H1 (cell line): ENCODE measurements at regions not wholly inside any gene's neighbourhood (a gene's known extent, or its start where the extent isn't known, plus 50 kb on each side); places are given as distances from the start of the nearest gene placed in this dataset.

ENCODE experiments used
- CTCF ChIA-PET: fragments of 300-600 bp; sonication (Branson Sonifier 250); formaldehyde crosslinking; loops from one replicate; lab custom pipeline; 2021; ENCODE audit not compliant: partially characterized antibody; lab: Charles Lee
- POLR2A ChIA-PET: fragments of 300-600 bp; sonication (Branson Sonifier 250); formaldehyde crosslinking; loops from one replicate; lab custom pipeline; 2021; ENCODE audit warnings: inconsistent platforms; ENCODE audit not compliant: partially characterized antibody; lab: Charles Lee
- DNase-seq, 2 experiments: peaks; one replicate each; pipeline versions ENCODE4 v3.0.0 to v3.0.0-alpha.2; 2010 to 2022; ENCODE audit warnings: low spot score in 2 of 2, low read depth in 1 of 2, mixed read lengths in 1 of 2
- FAIRE-seq: peaks from 2 replicates; lab custom pipeline; 2011; peaks lifted over from hg19 to GRCh38; lab: Jason Lieb, UNC
- H2AFZ ChIP-seq: 2 replicates; pipeline ENCODE4 v1.8.1; 2012; ENCODE audit warnings: low read length, inconsistent platforms
- H2AK5ac ChIP-seq: 2 replicates; pipeline ENCODE4 v1.6.1; 2013; ENCODE audit warnings: low read depth, low read length
- H2BK120ac ChIP-seq: replicated peaks from 2 replicates; pipeline ENCODE3; 2013; ENCODE audit warnings: low read depth, low read length, inconsistent platforms
- H2BK12ac ChIP-seq: 2 replicates; pipeline ENCODE4 v1.6.1; 2013; ENCODE audit warnings: low read depth, low read length
- H2BK15ac ChIP-seq: 2 replicates; pipeline ENCODE4 v1.6.1; 2013; ENCODE audit warnings: low read length
- H2BK20ac ChIP-seq: 2 replicates; pipeline ENCODE4 v1.6.1; 2013; ENCODE audit warnings: low read length
- H2BK5ac ChIP-seq: 2 replicates; pipeline ENCODE4 v1.6.1; 2013; ENCODE audit warnings: low read depth, low read length
- H3K14ac ChIP-seq: 2 replicates; pipeline ENCODE4 v1.6.1; 2013; ENCODE audit warnings: inconsistent platforms; ENCODE audit not compliant: insufficient read length
- H3K18ac ChIP-seq: 2 replicates; pipeline ENCODE4 v1.6.1; 2013; ENCODE audit warnings: low read length; ENCODE audit errors: extremely low read depth
- H3K23ac ChIP-seq: 2 replicates; pipeline ENCODE4 v1.6.1; 2013; ENCODE audit warnings: inconsistent platforms; ENCODE audit not compliant: insufficient read length
- H3K23me2 ChIP-seq: 2 replicates; pipeline ENCODE4 v1.6.1; 2013; ENCODE audit warnings: low read depth, low read length
- H3K27ac ChIP-seq: 2 replicates; pipeline ENCODE4 v1.6.1; 2011; ENCODE audit warnings: low read depth, low read length, inconsistent platforms
- H3K27me3 ChIP-seq, 4 experiments: replicated peaks in 1 of 4; 1 replicate in 1 of 4; 2 replicates in 3 of 4; pipeline versions ENCODE4 v1.6.1 to v1.8.1; 2011 to 2013; ENCODE audit warnings: low read length in 3 of 4, mild to moderate bottlenecking in 3 of 4, inconsistent platforms in 2 of 4, mixed read lengths in 2 of 4, moderate library complexity in 1 of 4; ENCODE audit not compliant: control insufficient read depth in 3 of 4, insufficient read depth in 3 of 4; ENCODE audit errors: extremely low read depth in 1 of 4
- H3K36me3 ChIP-seq, 4 experiments: 2 replicates each; pipeline versions ENCODE4 v1.6.1 to v1.8.1; 2011 to 2013; ENCODE audit warnings: mild to moderate bottlenecking in 4 of 4, low read length in 3 of 4, moderate library complexity in 2 of 4, control low read depth in 1 of 4, inconsistent platforms in 1 of 4; ENCODE audit not compliant: insufficient read depth in 4 of 4, control insufficient read depth in 2 of 4
- H3K4ac ChIP-seq: replicated peaks from 2 replicates; pipeline ENCODE3; 2013; ENCODE audit warnings: low read length, low read depth, mixed read lengths, inconsistent platforms; ENCODE audit not compliant: insufficient read length
- H3K4me1 ChIP-seq, 4 experiments: replicated peaks in 1 of 4; 1 replicate in 1 of 4; 2 replicates in 3 of 4; pipeline versions ENCODE4 v1.6.1 to v1.8.1; 2011 to 2013; ENCODE audit warnings: low read length in 3 of 4, inconsistent platforms in 2 of 4, mixed read lengths in 1 of 4; ENCODE audit not compliant: insufficient read depth in 4 of 4, control insufficient read depth in 3 of 4
- H3K4me2 ChIP-seq, 2 experiments: 2 replicates each; pipeline versions ENCODE4 v1.6.1 to v1.8.1; 2011 to 2013; ENCODE audit warnings: low read depth in 2 of 2, low read length in 2 of 2, control low read depth in 1 of 2, inconsistent platforms in 1 of 2, mild to moderate bottlenecking in 1 of 2; ENCODE audit not compliant: insufficient read depth in 1 of 2
- H3K4me3 ChIP-seq, 4 experiments: fragments of 200-600, 300-600 bp in 1 of 4; sonication (generic), shearing (Covaris generic), sonication (Bioruptor Twin) in 1 of 4; 2 replicates each; pipeline versions ENCODE4 v1.5.1 to v1.8.1; 2011 to 2016; ENCODE audit warnings: low read length in 4 of 4, low read depth in 3 of 4, control low read depth in 2 of 4, inconsistent platforms in 2 of 4, mild to moderate bottlenecking in 2 of 4, mixed read lengths in 1 of 4, moderate library complexity in 1 of 4; ENCODE audit not compliant: insufficient read depth in 2 of 4; ENCODE audit errors: extremely low read depth in 1 of 4
- H3K56ac ChIP-seq: replicated peaks from 2 replicates; pipeline ENCODE3; 2013; ENCODE audit warnings: low read depth, mild to moderate bottlenecking, mixed read lengths, low read length, inconsistent platforms; ENCODE audit not compliant: insufficient read length
- H3K79me1 ChIP-seq: 2 replicates; pipeline ENCODE4 v1.6.1; 2013; ENCODE audit warnings: low read depth, low read length, control low read depth
- H3K79me2 ChIP-seq, 2 experiments: 2 replicates each; pipeline versions ENCODE4 v1.6.1 to v1.8.1; 2012 to 2013; ENCODE audit warnings: low read length in 2 of 2, mild to moderate bottlenecking in 2 of 2, inconsistent platforms in 1 of 2; ENCODE audit not compliant: insufficient read depth in 2 of 2, control insufficient read depth in 1 of 2
- H3K9ac ChIP-seq, 4 experiments: replicated peaks in 1 of 4; 1 replicate in 1 of 4; 2 replicates in 3 of 4; pipeline versions ENCODE4 v1.6.1 to v1.8.1; 2011 to 2013; ENCODE audit warnings: low read depth in 3 of 4, low read length in 3 of 4, control low read depth in 2 of 4, mild to moderate bottlenecking in 2 of 4, moderate library complexity in 2 of 4, inconsistent platforms in 1 of 4; ENCODE audit errors: extremely low read depth in 1 of 4
- H3K9me3 ChIP-seq, 2 experiments: 2 replicates each; pipeline versions ENCODE4 v1.6.1 to v1.8.1; 2012 to 2013; ENCODE audit warnings: mild to moderate bottlenecking in 2 of 2, moderate library complexity in 2 of 2, control low read depth in 1 of 2, inconsistent platforms in 1 of 2, low read depth in 1 of 2, low read length in 1 of 2, mixed read lengths in 1 of 2; ENCODE audit not compliant: insufficient read depth in 2 of 2
- H4K20me1 ChIP-seq, 2 experiments: replicated peaks in 1 of 2; 2 replicates each; pipeline versions ENCODE3 to v1.8.1; 2011 to 2013; ENCODE audit warnings: inconsistent platforms in 2 of 2, low read length in 2 of 2, mild to moderate bottlenecking in 1 of 2; ENCODE audit not compliant: insufficient read depth in 2 of 2, control insufficient read depth in 1 of 2
- H4K5ac ChIP-seq: 2 replicates; pipeline ENCODE4 v1.6.1; 2013; ENCODE audit warnings: low read length, low read depth, mixed read lengths, inconsistent platforms; ENCODE audit not compliant: insufficient read length
- H4K8ac ChIP-seq: 2 replicates; pipeline ENCODE4 v1.8.0; 2013; ENCODE audit warnings: mild to moderate bottlenecking, moderate library complexity, low read length, inconsistent platforms; ENCODE audit not compliant: insufficient read depth; ENCODE audit errors: extremely low read depth
- H4K91ac ChIP-seq: replicated peaks from 2 replicates; pipeline ENCODE3; 2013; ENCODE audit warnings: low read length, mixed read lengths, inconsistent platforms; ENCODE audit not compliant: insufficient read length
- BACH1 ChIP-seq: IDR thresholded peaks from 2 replicates; pipeline ENCODE4 v1.6.1; 2012; ENCODE audit warnings: low read length, improper control_type of control experiment
- CBX8 ChIP-seq: fragments of 300-800, 300-1000 bp; sonication (generic); IDR thresholded peaks from 2 replicates; pipeline ENCODE4 v1.7.1; 2016; ENCODE audit warnings: low read depth, low read length, borderline replicate concordance
- CTBP2 ChIP-seq: IDR thresholded peaks from 2 replicates; pipeline ENCODE4 v1.7.0; 2011; ENCODE audit warnings: borderline replicate concordance, mild to moderate bottlenecking, moderate library complexity, mixed read lengths, low read length; ENCODE audit not compliant: insufficient read depth, insufficient read length
- EGR1 ChIP-seq: IDR thresholded peaks from 2 replicates; pipeline ENCODE4 v1.6.1; 2011; ENCODE audit warnings: low read depth, low read length, borderline replicate concordance
- NANOG ChIP-seq: IDR thresholded peaks from 2 replicates; pipeline ENCODE4 v1.6.1; 2011; ENCODE audit warnings: low read length, low read depth, mild to moderate bottlenecking, inconsistent platforms; ENCODE audit not compliant: insufficient read depth, poor library complexity, severe bottlenecking
- SP2 ChIP-seq: IDR thresholded peaks from 2 replicates; pipeline ENCODE4 v1.6.1; 2012; ENCODE audit warnings: mild to moderate bottlenecking, low read length, inconsistent platforms
- SUZ12 ChIP-seq: fragments of 200-600 bp; sonication (generic); IDR thresholded peaks from 2 replicates; pipeline ENCODE4 v1.6.1; 2012; ENCODE audit warnings: mild to moderate bottlenecking, inconsistent platforms, low read length, moderate library complexity, mixed read lengths
- TAF7 ChIP-seq: optimal IDR thresholded peaks from 2 replicates; pipeline ENCODE3; 2011; ENCODE audit warnings: low read depth, mild to moderate bottlenecking, inconsistent platforms, low read length, moderate library complexity, borderline replicate concordance
- WGBS, 2 experiments: shearing (Covaris generic) in 1 of 2; methylation state at CpG; one replicate each; pipeline versions ENCODE4 v1.1.6 to v1.1.7; 2013 to 2015; ENCODE audit warnings: low lambda C conversion rate in 2 of 2, mixed read lengths in 2 of 2, inconsistent platforms in 1 of 2, low coverage in 1 of 2, missing lambda C conversion rate in 1 of 2; ENCODE audit not compliant: insufficient replicate concordance in 2 of 2, insufficient coverage in 1 of 2, insufficient read length in 1 of 2; ENCODE audit errors: extremely low coverage in 1 of 2, missing lambda C conversion rate in 1 of 2; 5-methylcytosine and 5-hydroxymethylcytosine counted together
- TF ChIP-seq, protein P1 (sequence below): IDR thresholded peaks from 2 replicates; pipeline ENCODE4 v1.6.1; 2012; ENCODE audit warnings: low read length, inconsistent platforms
- TF ChIP-seq, protein P2 (sequence below): IDR thresholded peaks from 2 replicates; pipeline ENCODE4 v1.6.1; 2011; ENCODE audit warnings: low read depth, mild to moderate bottlenecking, low read length; ENCODE audit not compliant: insufficient read depth

DNA sequence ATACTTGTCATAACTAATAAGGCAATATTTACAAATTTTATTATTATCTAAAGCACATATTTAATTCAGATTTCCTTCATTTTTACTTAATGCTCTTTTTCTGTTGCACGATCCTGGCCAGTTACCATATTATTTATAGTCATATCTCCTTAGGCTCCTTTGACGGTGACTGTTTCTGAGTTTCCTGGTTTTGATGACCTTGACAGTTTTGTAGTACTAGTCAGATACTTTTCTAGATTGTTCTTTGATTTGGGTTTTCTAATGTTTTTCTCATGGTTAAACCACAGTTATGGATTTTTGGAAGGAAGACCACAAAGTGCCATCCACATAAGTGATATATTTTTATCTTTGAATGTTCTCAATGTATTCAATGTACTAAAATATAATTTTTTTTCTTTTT lies 171.0 kb upstream of the NANOGP8 start:
- no peak overlapping the region for H4K8ac ChIP-seq
- H4K5ac ChIP-seq: no peak overlapping the region
- H3K79me1 ChIP-seq: no peaks in the 10 kb centered on the region
- no peak overlapping the region for H2BK20ac ChIP-seq
- H3K4me2 ChIP-seq: no peak overlapping the region
- peak overlapping the region; percentile 40 for H2BK120ac ChIP-seq
- no peak overlapping the region for H3K4ac ChIP-seq
- no peaks in the 10 kb centered on the region for H3K36me3 ChIP-seq
- H2AK5ac ChIP-seq: no peak overlapping the region
- no peak overlapping the region for H3K18ac ChIP-seq
- 44% methylated on average over 2 of the region's 2 CpGs; no CpG with 5 or more reads in 1 of the 2 experiments for WGBS, 2 experiments
- no peak overlapping the region for H3K56ac ChIP-seq
- H3K9ac ChIP-seq: no peak overlapping the region
- H2AFZ ChIP-seq: no peak overlapping the region
- no peak overlapping the region for H2BK12ac ChIP-seq
- DNase-seq (no peak), FAIRE-seq (no peak)
- H3K14ac ChIP-seq: no peak overlapping the region
- TF ChIP-seq SUZ12 (no peak), BACH1 (no peak), TAF7 (no peak), EGR1 (no peak), CTBP2 (no peak), NANOG (no peak), CBX8 (no peak), SP2 (no peak)
- TF ChIP-seq, protein P1, sequence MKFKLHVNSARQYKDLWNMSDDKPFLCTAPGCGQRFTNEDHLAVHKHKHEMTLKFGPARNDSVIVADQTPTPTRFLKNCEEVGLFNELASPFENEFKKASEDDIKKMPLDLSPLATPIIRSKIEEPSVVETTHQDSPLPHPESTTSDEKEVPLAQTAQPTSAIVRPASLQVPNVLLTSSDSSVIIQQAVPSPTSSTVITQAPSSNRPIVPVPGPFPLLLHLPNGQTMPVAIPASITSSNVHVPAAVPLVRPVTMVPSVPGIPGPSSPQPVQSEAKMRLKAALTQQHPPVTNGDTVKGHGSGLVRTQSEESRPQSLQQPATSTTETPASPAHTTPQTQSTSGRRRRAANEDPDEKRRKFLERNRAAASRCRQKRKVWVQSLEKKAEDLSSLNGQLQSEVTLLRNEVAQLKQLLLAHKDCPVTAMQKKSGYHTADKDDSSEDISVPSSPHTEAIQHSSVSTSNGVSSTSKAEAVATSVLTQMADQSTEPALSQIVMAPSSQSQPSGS: no peak
- TF ChIP-seq, protein P2, sequence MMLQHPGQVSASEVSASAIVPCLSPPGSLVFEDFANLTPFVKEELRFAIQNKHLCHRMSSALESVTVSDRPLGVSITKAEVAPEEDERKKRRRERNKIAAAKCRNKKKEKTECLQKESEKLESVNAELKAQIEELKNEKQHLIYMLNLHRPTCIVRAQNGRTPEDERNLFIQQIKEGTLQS: no peak
- H4K20me1 ChIP-seq: no peaks in the 10 kb centered on the region
- H4K91ac ChIP-seq: no peak overlapping the region
- H3K23ac ChIP-seq: no peak overlapping the region
- no peak overlapping the region; the same call in 1 of the 2 replicates for H2BK5ac ChIP-seq
- H3K23me2 ChIP-seq: no peaks in the 10 kb centered on the region
- POLR2A ChIA-PET: no interaction called here
- no peak overlapping the region for H3K27ac ChIP-seq
- no peaks in the 10 kb centered on the region for H3K79me2 ChIP-seq
- no peak overlapping the region for H2BK15ac ChIP-seq
- H3K4me3 ChIP-seq: no peak overlapping the region
- peaks cover 0 to 1% (median 0%) of the 10 kb centered on the region in 4 experiments; a peak in 1 of 7 replicates for H3K27me3 ChIP-seq
- H3K9me3 ChIP-seq: no peaks in the 10 kb centered on the region
- CTCF ChIA-PET: no interaction called here
- peaks cover 0 to 10% (median 5%) of the 10 kb centered on the region in 4 experiments; a peak in 4 of 7 replicates for H3K4me1 ChIP-seq
